ENCODE measurements at regions not wholly inside any gene's neighbourhood (a gene's known extent, or its start where the extent isn't known, plus 50 kb on each side); places are given as distances from the start of the nearest gene placed in this dataset.

DNA sequence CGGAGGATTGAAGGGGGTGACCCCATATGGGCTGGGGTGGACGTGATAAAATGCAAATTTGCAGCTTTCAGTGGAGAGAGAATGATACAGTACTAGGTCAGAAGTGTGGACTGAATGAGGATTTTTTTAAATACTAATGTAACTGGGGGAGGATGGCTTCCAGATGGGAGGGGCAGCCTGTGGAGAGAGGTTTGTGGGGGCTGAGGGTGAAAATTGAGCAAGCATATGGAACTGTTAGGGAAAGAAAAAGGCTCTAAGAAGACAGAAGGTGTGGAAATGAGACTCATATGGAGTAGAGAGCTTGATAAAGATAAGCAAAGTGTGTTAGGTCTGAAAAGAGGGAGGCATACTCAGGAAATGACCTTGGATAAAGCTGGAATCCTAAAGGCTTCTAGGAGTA lies 926.4 kb downstream of the IGSF11 start:
- Histone ChIP-seq H3K27me3 (no peaks in the 10 kb centered on the region), H3K4me3 (no peak overlapping the region), H3K36me3 (no peaks in the 10 kb centered on the region), H3K9me3 (no peaks in the 10 kb centered on the region), H3K4me1 (no peaks in the 10 kb centered on the region), H3K27ac (no peak overlapping the region)
- no peak for DNase-seq
- intact Hi-C loops (cut with DNase I; ENCODE audit: low total_unique reads) = no loop called here
- TF ChIP-seq CTCF (IDR thresholded peaks at IDR 0.05) = no peak

GRCh38 chr3:118108769-118109168 lies 925.9 kb downstream of the IGSF11 start:
- Histone ChIP-seq H3K36me3 (no peaks in the 10 kb centered on the region), H3K9me3 (no peaks in the 10 kb centered on the region), H3K4me1 (no peaks in the 10 kb centered on the region), H3K4me3 (no peak overlapping the region), H3K27ac (no peak overlapping the region), H3K27me3 (no peaks in the 10 kb centered on the region)
- TF ChIP-seq CTCF (IDR thresholded peaks at IDR 0.05) = no peak
- no peak for DNase-seq
- intact Hi-C loops (cut with DNase I; ENCODE audit: low total_unique reads) = no loop called here

DNA sequence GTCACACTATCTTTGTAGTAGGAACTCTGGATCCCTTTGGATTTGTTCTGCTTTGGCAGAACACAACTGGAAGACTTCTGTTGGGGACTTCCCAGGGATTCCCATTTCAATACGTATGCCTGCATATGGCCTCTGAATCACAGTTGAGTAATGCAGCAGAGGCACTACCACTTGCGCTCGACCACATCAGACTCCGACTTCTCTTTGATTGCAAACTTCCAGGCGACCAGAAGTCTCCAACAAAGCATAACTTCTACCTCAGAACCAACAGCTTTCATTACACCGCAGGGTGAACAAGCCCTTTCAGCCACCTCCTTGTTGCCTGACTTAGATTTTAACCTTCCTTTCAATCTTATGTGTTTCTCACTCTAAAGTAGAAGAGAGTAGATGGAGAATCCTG lies 924.4 kb downstream of the IGSF11 start:
- no peak for TF ChIP-seq CTCF (IDR thresholded peaks at IDR 0.05)
- no peaks in the 10 kb centered on the region for H3K9me3 ChIP-seq
- no peaks in the 10 kb centered on the region for H3K27me3 ChIP-seq
- H3K27ac ChIP-seq = no peak overlapping the region
- no peaks in the 10 kb centered on the region for H3K4me1 ChIP-seq
- intact Hi-C loops (cut with DNase I; ENCODE audit: low total_unique reads) = no loop called here
- no peak for DNase-seq
- no peaks in the 10 kb centered on the region for H3K36me3 ChIP-seq
- no peak overlapping the region for H3K4me3 ChIP-seq

- intact Hi-C loops (cut with DNase I; ENCODE audit: low total_unique reads) = no loop called here
- no peaks in the 10 kb centered on the region for H3K4me1 ChIP-seq
- H3K27ac ChIP-seq = no peak overlapping the region
- no peaks in the 10 kb centered on the region for H3K9me3 ChIP-seq
- no peak for TF ChIP-seq CTCF (IDR thresholded peaks at IDR 0.05)
- no peaks in the 10 kb centered on the region for H3K36me3 ChIP-seq
- DNase-seq = no peak
- H3K27me3 ChIP-seq = no peaks in the 10 kb centered on the region
- no peak overlapping the region for H3K4me3 ChIP-seq
Measured at GRCh38 chr3:118116991-118117390, 917.7 kb downstream of the IGSF11 start.

DNA sequence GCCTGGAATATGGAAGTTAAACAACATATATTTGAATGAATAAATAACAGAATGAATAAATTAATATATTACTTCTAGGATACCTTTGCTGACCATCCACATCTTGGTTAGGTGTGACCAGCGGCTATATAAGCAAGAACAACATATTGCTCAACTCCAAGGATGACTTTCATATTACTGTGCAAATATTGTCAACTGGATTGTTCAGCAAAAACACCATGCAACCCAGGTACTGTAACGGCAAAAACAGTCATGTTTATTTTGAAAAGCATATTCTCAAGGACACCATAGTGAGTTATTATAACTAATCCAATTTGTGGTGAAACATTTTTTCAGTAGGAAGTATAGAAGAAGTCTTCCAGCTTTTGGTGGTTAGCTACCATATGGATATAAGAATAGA lies 907.9 kb downstream of the IGSF11 start:
- DNase-seq = no peak
- Histone ChIP-seq H3K9me3 (no peaks in the 10 kb centered on the region), H3K27ac (no peak overlapping the region), H3K27me3 (no peaks in the 10 kb centered on the region), H3K36me3 (no peaks in the 10 kb centered on the region), H3K4me1 (no peaks in the 10 kb centered on the region), H3K4me3 (no peak overlapping the region)
- intact Hi-C loops (cut with DNase I; ENCODE audit: low total_unique reads) = no loop called here
- TF ChIP-seq CTCF (IDR thresholded peaks at IDR 0.05) = no peak

DNA sequence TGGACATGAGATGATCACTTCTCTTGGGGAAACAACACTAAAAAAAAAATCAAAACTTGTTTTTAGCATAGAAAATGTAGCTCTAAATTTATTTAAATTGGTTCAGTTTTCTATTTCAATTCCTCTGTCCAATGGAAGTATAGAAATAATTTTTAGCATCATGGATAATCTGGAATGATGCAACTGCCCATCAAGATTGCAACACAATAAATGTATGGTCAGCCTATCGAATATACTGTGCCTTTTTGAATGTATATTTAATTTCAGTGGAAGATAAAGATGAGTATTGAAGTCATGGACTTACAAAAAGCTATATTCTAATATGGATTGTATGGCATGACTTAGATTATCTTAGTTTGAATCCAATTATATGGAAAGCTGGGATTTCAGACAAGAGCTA lies 906.7 kb downstream of the IGSF11 start:
- intact Hi-C loops (cut with DNase I; ENCODE audit: low total_unique reads) = no loop called here
- no peak overlapping the region for H3K27ac ChIP-seq
- H3K36me3 ChIP-seq = no peaks in the 10 kb centered on the region
- H3K4me1 ChIP-seq = no peaks in the 10 kb centered on the region
- H3K4me3 ChIP-seq = no peak overlapping the region
- H3K9me3 ChIP-seq = no peaks in the 10 kb centered on the region
- TF ChIP-seq CTCF (IDR thresholded peaks at IDR 0.05) = no peak
- no peaks in the 10 kb centered on the region for H3K27me3 ChIP-seq
- DNase-seq = no peak
